NCI-H526 treated with DMSO at 0.1 percent for 48 hours (cell line): ENCODE measurements at regions not wholly inside any gene's neighbourhood (a gene's known extent, or its start where the extent isn't known, plus 50 kb on each side); places are given as distances from the start of the nearest gene placed in this dataset.
"Not testable (repeated sequence)": the region's sequence is repeated elsewhere in the genome, so short reads cannot be mapped to it uniquely, and the experiment has no call there.

ENCODE experiments used
- DNase-seq: peaks from one replicate; lab custom pipeline; 2025; lab: John Stamatoyannopoulos, UW

GRCh38 chr16:31702796-31703195 is 170.8 kb upstream of the ZNF267 start:
- no peak for DNase-seq

- DNase-seq, result no peak
Observed at GRCh38 chr16:31703526-31704128, 170.0 kb upstream of the ZNF267 start.

GRCh38 chr16:31704138-31704537 is 169.5 kb upstream of the ZNF267 start:
- no peak for DNase-seq

- no peak for DNase-seq
Observed at GRCh38 chr16:31705371-31705770, 168.2 kb upstream of the ZNF267 start.

- DNase-seq, result no peak
Observed at GRCh38 chr16:31706318-31706717, 167.3 kb upstream of the ZNF267 start.

GRCh38 chr16:31706925-31707324 is 166.7 kb upstream of the ZNF267 start:
- no peak for DNase-seq

GRCh38 chr16:31707743-31708335 is 165.8 kb upstream of the ZNF267 start:
- no peak for DNase-seq

GRCh38 chr16:31708348-31708747 is 165.3 kb upstream of the ZNF267 start:
- DNase-seq, result no peak

- DNase-seq, result no peak
Observed at GRCh38 chr16:31709181-31709580, 164.4 kb upstream of the ZNF267 start.

- DNase-seq, result no peak
Observed at GRCh38 chr16:31710134-31710533, 163.5 kb upstream of the ZNF267 start.

GRCh38 chr16:31710880-31711279 is 162.7 kb upstream of the ZNF267 start:
- no peak for DNase-seq

GRCh38 chr16:31711344-31711845 is 162.2 kb upstream of the ZNF267 start:
- no peak for DNase-seq

- DNase-seq, result no peak
Observed at GRCh38 chr16:31712064-31712540, 161.5 kb upstream of the ZNF267 start.

- DNase-seq, result peak; percentile 83
Observed at GRCh38 chr16:31713071-31713944, 160.3 kb upstream of the ZNF267 start.

- DNase-seq, result no peak
Observed at GRCh38 chr16:31713945-31714902, 159.4 kb upstream of the ZNF267 start.

- no peak for DNase-seq
Observed at GRCh38 chr16:31714903-31715504, 158.6 kb upstream of the ZNF267 start.

- DNase-seq, result no peak
Observed at GRCh38 chr16:31715915-31716314, 157.7 kb upstream of the ZNF267 start.

GRCh38 chr16:31718998-31719397 is 154.6 kb upstream of the ZNF267 start:
- no peak for DNase-seq

- no peak for DNase-seq
Observed at GRCh38 chr16:31727553-31727952, 146.1 kb upstream of the ZNF267 start.

- DNase-seq, result no peak
Observed at GRCh38 chr16:31734265-31734664, 139.3 kb upstream of the ZNF267 start.

GRCh38 chr16:31745098-31745497 is 128.5 kb upstream of the ZNF267 start:
- DNase-seq, result not testable (repeated sequence)
